Stimulated activated CD8-positive, alpha-beta memory T cell treated with anti-CD3 and anti-CD28 coated beads, Interleukin-4, amount 100 ng/mL, for 48 hours (primary cell): ENCODE measurements at regions not wholly inside any gene's neighbourhood (a gene's known extent, or its start where the extent isn't known, plus 50 kb on each side); places are given as distances from the start of the nearest gene placed in this dataset.

ENCODE experiments used
- DNase-seq: peaks from one replicate; pipeline ENCODE4 v3.0.0-alpha.2; 2020

- no peak for DNase-seq
Observed at GRCh38 chr13:80235166-80235966, 105.6 kb downstream of the SPRY2 start.

- no peak for DNase-seq
Observed at GRCh38 chr13:80227645-80228044, 113.3 kb downstream of the SPRY2 start.

DNA sequence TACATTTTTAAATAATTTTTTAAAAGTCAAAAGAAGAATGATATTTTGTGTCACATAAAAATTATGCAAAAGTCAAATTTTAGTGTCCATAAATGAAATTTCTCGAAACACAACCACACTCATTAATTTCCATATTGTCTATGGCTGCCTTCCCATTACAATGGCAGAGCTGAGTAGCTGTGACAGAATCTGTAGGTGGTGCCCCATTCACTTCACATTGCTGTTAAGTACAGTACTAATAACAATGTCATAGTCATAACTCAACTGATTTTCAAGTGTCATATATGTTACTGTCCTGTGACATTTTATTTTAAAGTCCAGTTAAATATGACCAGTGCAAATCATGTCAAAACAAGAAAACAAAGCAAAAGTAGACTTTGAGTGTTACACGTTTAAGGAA lies 114.3 kb downstream of the SPRY2 start:
- no peak for DNase-seq

DNA sequence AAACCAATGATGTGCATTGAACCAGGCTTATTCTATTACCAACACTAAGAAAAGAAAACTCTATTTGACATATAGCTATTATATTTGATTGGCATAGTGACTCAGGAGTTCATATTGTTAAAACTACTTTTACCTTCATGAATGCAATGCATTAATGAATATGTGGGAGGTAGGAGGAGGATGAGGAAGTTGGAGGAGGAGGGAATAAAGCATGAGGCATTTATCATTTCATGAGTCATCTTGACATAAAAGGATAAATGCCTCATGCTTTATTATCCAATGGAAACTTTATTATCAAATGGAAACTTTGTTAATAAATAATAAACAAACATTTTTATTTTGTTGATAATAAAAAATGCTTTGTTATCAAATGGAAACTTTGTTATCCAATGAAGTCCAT lies 116.5 kb downstream of the SPRY2 start:
- no peak for DNase-seq

DNA sequence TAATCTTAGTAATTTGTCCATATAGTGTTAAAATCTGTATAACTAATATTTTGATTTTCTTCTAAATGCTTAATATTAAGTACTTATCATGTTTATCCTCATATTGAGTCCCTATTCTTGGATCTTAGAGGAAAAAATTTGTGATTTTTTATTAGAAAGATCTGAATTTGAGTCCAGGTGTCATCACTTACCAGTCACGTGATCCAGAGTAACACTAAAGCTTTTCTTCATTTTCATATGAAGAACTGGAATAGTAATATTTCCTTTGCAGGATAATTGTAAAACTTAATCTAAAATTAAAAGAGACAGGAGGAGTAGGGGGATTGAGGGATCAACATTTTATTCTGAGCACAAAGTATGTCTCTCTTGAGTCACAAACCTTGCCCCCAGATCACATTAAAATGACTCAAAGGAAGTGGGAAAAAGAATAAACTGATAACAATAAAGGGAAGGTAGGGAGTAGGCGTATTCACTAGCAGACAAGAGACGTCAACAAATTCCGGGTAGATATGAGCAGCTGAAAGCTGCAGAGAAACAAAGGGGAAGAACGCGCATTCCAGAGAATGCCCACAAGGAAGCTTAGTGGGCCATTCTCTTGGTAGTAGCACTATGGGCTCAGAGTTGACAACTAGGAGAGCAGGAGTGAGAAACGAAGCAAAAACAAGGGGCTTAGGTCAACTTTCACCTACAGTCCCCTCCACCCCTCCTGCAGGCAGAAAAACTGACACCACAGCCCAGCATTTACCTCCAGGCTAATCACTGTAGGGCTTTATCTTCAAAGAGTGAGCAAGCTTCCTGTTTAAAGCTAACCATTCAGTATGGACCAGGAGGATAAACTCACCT lies 123.1 kb downstream of the SPRY2 start:
- no peak for DNase-seq

- DNase-seq, result no peak
Observed at GRCh38 chr13:80215368-80215767, 125.6 kb downstream of the SPRY2 start.

GRCh38 chr13:80214521-80214991 lies 126.4 kb downstream of the SPRY2 start:
- no peak for DNase-seq

- DNase-seq, result no peak
Observed at GRCh38 chr13:80214050-80214449, 126.9 kb downstream of the SPRY2 start.

GRCh38 chr13:80213201-80213600 lies 127.7 kb downstream of the SPRY2 start:
- no peak for DNase-seq

GRCh38 chr13:80211566-80211965 lies 129.4 kb downstream of the SPRY2 start:
- DNase-seq, result no peak

GRCh38 chr13:80204642-80205041 lies 136.3 kb downstream of the SPRY2 start:
- no peak for DNase-seq

DNA sequence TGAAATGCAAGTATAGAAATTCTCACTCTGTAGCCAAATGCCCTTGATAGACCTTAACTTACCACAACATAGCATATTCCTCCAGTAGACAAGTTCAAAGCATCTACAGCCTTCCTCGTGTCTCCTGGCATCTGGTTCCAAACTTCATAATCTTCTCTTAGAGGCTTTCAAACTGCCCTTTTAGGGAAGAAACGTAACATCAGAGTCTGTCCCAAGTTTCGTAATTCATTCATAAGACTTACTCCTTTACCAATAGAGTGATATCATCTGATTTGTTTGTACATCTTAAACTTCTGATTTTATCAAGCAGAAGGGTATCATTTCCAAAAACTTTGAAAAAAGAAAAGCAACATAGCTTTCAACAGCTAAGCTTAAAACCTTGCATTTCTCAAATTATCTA lies 137.4 kb downstream of the SPRY2 start:
- DNase-seq, result no peak

- DNase-seq, result no peak
Observed at GRCh38 chr13:80201694-80202468, 139.0 kb downstream of the SPRY2 start.

GRCh38 chr13:80199585-80200292 lies 141.2 kb downstream of the SPRY2 start:
- DNase-seq, result no peak

DNA sequence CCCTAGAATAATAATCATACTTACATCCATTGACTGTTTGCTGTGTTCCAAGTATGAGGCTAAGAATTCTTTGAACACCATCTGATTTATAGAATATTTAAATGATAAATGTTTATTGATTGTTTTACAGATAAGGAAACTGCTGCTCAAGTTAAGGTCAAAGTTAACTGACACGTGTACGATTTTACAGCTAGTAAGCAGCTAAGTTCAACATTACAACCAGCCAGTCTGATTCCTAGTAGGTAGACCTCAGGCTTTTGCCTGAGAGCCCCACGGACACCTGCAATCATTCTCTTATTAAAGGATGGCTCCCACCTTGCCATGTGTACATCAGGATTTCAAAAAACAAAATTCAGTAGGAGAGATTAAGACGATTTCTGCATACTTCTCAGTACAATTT lies 141.9 kb downstream of the SPRY2 start:
- no peak for DNase-seq

DNA sequence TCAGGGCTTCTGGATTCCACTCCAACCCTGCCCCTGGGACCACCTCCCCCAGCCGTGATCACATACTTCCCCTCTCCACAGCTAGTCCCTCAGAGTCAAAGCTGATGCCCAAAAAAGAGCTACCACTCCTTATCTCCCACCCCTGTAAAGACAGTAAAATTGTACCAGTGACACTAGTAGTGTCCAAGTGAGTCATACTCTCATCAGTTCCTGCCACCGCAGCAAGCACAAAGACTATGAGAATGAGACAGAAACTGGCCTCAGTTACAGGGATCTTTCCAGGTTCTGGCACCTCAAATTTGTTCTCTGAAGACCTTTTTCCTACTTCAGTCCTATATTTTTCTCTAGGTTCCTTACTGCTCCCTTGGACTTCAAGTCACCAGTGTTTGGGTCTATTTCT lies 144.2 kb downstream of the SPRY2 start:
- DNase-seq, result no peak

DNA sequence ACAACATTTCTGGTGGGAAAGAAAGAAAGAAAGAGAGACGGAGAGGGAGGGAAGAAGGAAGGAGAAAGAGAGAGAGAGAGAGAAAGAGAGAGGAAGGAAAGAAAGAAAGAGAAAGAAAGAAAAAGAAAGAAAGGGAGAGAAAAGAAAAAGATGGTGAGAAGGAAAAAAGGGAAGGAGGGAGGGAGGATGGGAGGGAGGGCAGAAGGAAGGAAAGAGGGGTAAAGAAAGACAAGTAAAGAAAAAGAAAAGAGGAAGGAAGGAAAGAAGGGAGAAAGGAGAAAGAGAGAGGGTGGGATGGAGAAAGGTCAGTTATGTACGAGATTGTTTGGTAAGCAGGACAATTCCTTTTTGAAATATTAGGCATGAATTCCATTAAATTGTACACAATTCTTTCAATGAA lies 145.3 kb downstream of the SPRY2 start:
- no peak for DNase-seq

GRCh38 chr13:80189889-80190597 lies 150.9 kb downstream of the SPRY2 start:
- no peak for DNase-seq

- no peak for DNase-seq
Observed at GRCh38 chr13:80180740-80181355, 160.1 kb downstream of the SPRY2 start.

GRCh38 chr13:80177327-80177726 lies 163.6 kb downstream of the SPRY2 start:
- DNase-seq, result no peak

- DNase-seq, result no peak
Observed at GRCh38 chr13:80173224-80173623, 167.7 kb downstream of the SPRY2 start.

- DNase-seq, result no peak
Observed at GRCh38 chr13:80171096-80171495, 169.8 kb downstream of the SPRY2 start.
